Astrocyte (in vitro differentiated cells and primary cell): ENCODE measurements at regions not wholly inside any gene's neighbourhood (a gene's known extent, or its start where the extent isn't known, plus 50 kb on each side); places are given as distances from the start of the nearest gene placed in this dataset.

Experiments
- DNase-seq: peaks from one replicate; pipeline ENCODE4 v3.0.0-alpha.2; 2010; ENCODE audit warnings: low read depth
- FAIRE-seq: peaks from 2 replicates; lab custom pipeline; 2011; peaks lifted over from hg19 to GRCh38; lab: Jason Lieb, UNC
- H2AFZ ChIP-seq: 2 replicates; pipeline ENCODE4 v1.6.0; 2012; ENCODE audit warnings: low read depth, low read length, inconsistent platforms
- H3K27ac ChIP-seq: 2 replicates; pipeline ENCODE4 v1.5.1; 2011; ENCODE audit warnings: low read depth, low read length, inconsistent platforms
- H3K27me3 ChIP-seq: 2 replicates; pipeline ENCODE4 v1.6.0; 2011; ENCODE audit warnings: low read length, inconsistent platforms; ENCODE audit not compliant: insufficient read depth
- H3K36me3 ChIP-seq: 2 replicates; pipeline ENCODE4 v1.5.1; 2011; ENCODE audit warnings: low read length, inconsistent platforms; ENCODE audit not compliant: insufficient read depth
- H3K4me1 ChIP-seq: 2 replicates; pipeline ENCODE4 v1.5.1; 2011; ENCODE audit warnings: low read length, inconsistent platforms; ENCODE audit not compliant: insufficient read depth
- H3K4me2 ChIP-seq: 2 replicates; pipeline ENCODE4 v1.6.0; 2012; ENCODE audit warnings: low read length, inconsistent platforms
- H3K4me3 ChIP-seq: 2 replicates; pipeline ENCODE4 v1.5.1; 2011; ENCODE audit warnings: low read depth, mild to moderate bottlenecking, low read length, inconsistent platforms; ENCODE audit not compliant: insufficient read depth
- H3K79me2 ChIP-seq: 2 replicates; pipeline ENCODE4 v1.6.0; 2012; ENCODE audit warnings: mild to moderate bottlenecking, low read length, inconsistent platforms; ENCODE audit not compliant: insufficient read depth
- H3K9ac ChIP-seq: 2 replicates; pipeline ENCODE4 v1.6.0; 2012; ENCODE audit warnings: mild to moderate bottlenecking, low read length, inconsistent platforms
- H3K9me3 ChIP-seq: 2 replicates; pipeline ENCODE4 v1.5.1; 2012; ENCODE audit warnings: low read depth, mild to moderate bottlenecking, low read length, inconsistent platforms; ENCODE audit not compliant: insufficient read depth
- H4K20me1 ChIP-seq: 2 replicates; pipeline ENCODE4 v1.6.0; 2012; ENCODE audit warnings: low read length, inconsistent platforms; ENCODE audit not compliant: insufficient read depth
- H3K27ac Mint-ChIP-seq: one replicate; pipeline ENCODE4 v1.8.0; 2021; ENCODE audit warnings: mild to moderate bottlenecking, mixed read lengths; ENCODE audit not compliant: unreplicated experiment
- H3K27me3 Mint-ChIP-seq: one replicate; pipeline ENCODE4 v1.8.0; 2021; ENCODE audit warnings: low read depth, mixed read lengths; ENCODE audit not compliant: unreplicated experiment
- H3K36me3 Mint-ChIP-seq: one replicate; pipeline ENCODE4 v1.8.0; 2021; ENCODE audit warnings: low read depth, mixed read lengths; ENCODE audit not compliant: unreplicated experiment
- H3K4me1 Mint-ChIP-seq: one replicate; pipeline ENCODE4 v1.8.0; 2021; ENCODE audit warnings: low read depth, mixed read lengths; ENCODE audit not compliant: unreplicated experiment
- H3K4me3 Mint-ChIP-seq: one replicate; pipeline ENCODE4 v1.8.0; 2021; ENCODE audit warnings: mild to moderate bottlenecking, moderate library complexity, mixed read lengths; ENCODE audit not compliant: unreplicated experiment
- H3K9me3 Mint-ChIP-seq: one replicate; pipeline ENCODE4 v1.8.0; 2021; ENCODE audit warnings: mild to moderate bottlenecking, mixed read lengths; ENCODE audit not compliant: unreplicated experiment
- CTCF ChIP-seq: IDR thresholded peaks from 2 replicates; pipeline ENCODE4 v1.5.1; 2011; ENCODE audit warnings: low read depth, mild to moderate bottlenecking, inconsistent platforms, low read length, moderate library complexity; ENCODE audit not compliant: insufficient read depth
- EZH2 ChIP-seq: IDR thresholded peaks from 2 replicates; pipeline ENCODE4 v1.6.1; 2012; ENCODE audit warnings: mild to moderate bottlenecking, low read length, inconsistent platforms; ENCODE audit not compliant: insufficient read depth

GRCh38 chr13:44068169-44068568 is 188.5 kb downstream of the LACC1 start:
- Histone ChIP-seq H3K9ac (peak overlapping the region; percentile 51), H3K36me3 (no peaks in the 10 kb centered on the region), H3K27ac (peak overlapping the region; percentile 77), H3K79me2 (no peaks in the 10 kb centered on the region), H2AFZ (no peak overlapping the region), H3K4me2 (peak overlapping the region; percentile 56), H4K20me1 (no peaks in the 10 kb centered on the region), H3K4me3 (no peak overlapping the region), H3K9me3 (no peaks in the 10 kb centered on the region), H3K27me3 (no peaks in the 10 kb centered on the region), H3K4me1 (peaks cover 9% of the 10 kb centered on the region)
- Mint-ChIP-seq H3K4me1 (peaks cover 12% of the 10 kb centered on the region), H3K27ac (peak overlapping the region; percentile 83), H3K4me3 (no peak overlapping the region), H3K36me3 (no peaks in the 10 kb centered on the region), H3K27me3 (no peaks in the 10 kb centered on the region), H3K9me3 (peaks cover 5% of the 10 kb centered on the region)
- FAIRE-seq, result peak; percentile 72
- DNase-seq, result peak; percentile 86
- peak; percentile 9 for TF ChIP-seq CTCF
- no peak for TF ChIP-seq EZH2

- peak overlapping the region; percentile 83 for H3K27ac Mint-ChIP-seq
- DNase-seq, result peak; percentile 82
- H3K36me3 ChIP-seq, result no peaks in the 10 kb centered on the region
- H3K27me3 Mint-ChIP-seq, result no peaks in the 10 kb centered on the region
- no peaks in the 10 kb centered on the region for H3K79me2 ChIP-seq
- H2AFZ ChIP-seq, result no peak overlapping the region
- no peaks in the 10 kb centered on the region for H3K9me3 ChIP-seq
- H3K9ac ChIP-seq, result peak overlapping the region; percentile 51
- FAIRE-seq, result no peak
- peak overlapping the region; percentile 77 for H3K27ac ChIP-seq
- no peaks in the 10 kb centered on the region for H3K27me3 ChIP-seq
- H3K4me1 Mint-ChIP-seq, result peaks cover 12% of the 10 kb centered on the region
- H3K4me3 ChIP-seq, result no peak overlapping the region
- H3K4me3 Mint-ChIP-seq, result no peak overlapping the region
- peaks cover 7% of the 10 kb centered on the region for H3K9me3 Mint-ChIP-seq
- no peaks in the 10 kb centered on the region for H3K36me3 Mint-ChIP-seq
- TF ChIP-seq EZH2, result no peak
- no peak for TF ChIP-seq CTCF
- H3K4me1 ChIP-seq, result peaks cover 9% of the 10 kb centered on the region
- H3K4me2 ChIP-seq, result peak overlapping the region; percentile 56
- H4K20me1 ChIP-seq, result no peaks in the 10 kb centered on the region
Measured at GRCh38 chr13:44068737-44069136, 189.0 kb downstream of the LACC1 start.

DNA sequence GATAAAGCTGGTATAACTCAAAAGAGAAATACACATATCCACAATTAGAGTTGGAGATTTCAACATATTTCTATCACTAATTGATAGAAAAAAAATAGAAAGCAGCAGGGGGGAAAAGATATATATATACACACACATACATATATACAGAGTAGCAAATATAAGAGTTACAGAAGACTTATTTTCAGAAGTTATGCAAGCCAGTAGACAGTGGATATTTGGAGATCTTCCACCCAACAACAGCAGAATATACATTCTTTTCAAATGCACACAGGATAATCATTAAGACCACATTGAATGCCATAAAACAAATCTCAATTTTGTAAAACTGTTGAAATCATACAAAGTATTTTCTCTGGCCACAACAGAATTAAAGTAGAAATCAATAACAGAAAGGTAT is 192.8 kb downstream of the LACC1 start:
- Histone ChIP-seq H3K9ac (no peak overlapping the region), H3K9me3 (no peaks in the 10 kb centered on the region), H2AFZ (no peak overlapping the region), H3K4me1 (peaks cover 9% of the 10 kb centered on the region), H3K36me3 (no peaks in the 10 kb centered on the region), H4K20me1 (no peaks in the 10 kb centered on the region), H3K4me2 (no peak overlapping the region), H3K27me3 (no peaks in the 10 kb centered on the region), H3K79me2 (no peaks in the 10 kb centered on the region), H3K4me3 (no peak overlapping the region), H3K27ac (no peak overlapping the region)
- Mint-ChIP-seq H3K9me3 (peaks cover 7% of the 10 kb centered on the region), H3K27me3 (no peaks in the 10 kb centered on the region), H3K27ac (no peak overlapping the region), H3K4me3 (no peak overlapping the region), H3K36me3 (no peaks in the 10 kb centered on the region), H3K4me1 (peaks cover 7% of the 10 kb centered on the region)
- no peak for TF ChIP-seq CTCF
- TF ChIP-seq EZH2, result no peak
- no peak for DNase-seq
- FAIRE-seq, result no peak
